Heart left ventricle (tissue), 16 donors: ENCODE measurements at regions not wholly inside any gene's neighbourhood (a gene's known extent, or its start where the extent isn't known, plus 50 kb on each side); places are given as distances from the start of the nearest gene placed in this dataset.

Experiments used
- ATAC-seq, 4 donors: fragments of 200-7000 bp; cut with Tn5 transposase; one replicate each; pipeline ENCODE4 v1.9.1; 2020 to 2022; ENCODE audit warnings: moderate library complexity in 4 of 4, mild to moderate bottlenecking in 3 of 4, moderate number of reproducible peaks in 1 of 4
- DNase-seq, 5 donors: peaks; one replicate each; pipeline ENCODE4 v3.0.0-alpha.2; 2020
- H3K27ac ChIP-seq, 12 donors: fragments of 200-600 bp; sonication (generic) in 4 of 12; one replicate each; pipeline versions ENCODE4 v1.5.0 to v1.8.0; 2016 to 2022; ENCODE audit warnings: mild to moderate bottlenecking in 2 of 12
- H3K27me3 ChIP-seq, 9 donors: fragments of 200-600 bp; sonication (generic) in 2 of 9; one replicate each; pipeline versions ENCODE4 v1.5.1 to v1.8.0; 2016 to 2022; ENCODE audit warnings: mild to moderate bottlenecking in 3 of 9
- H3K36me3 ChIP-seq, 9 donors: fragments of 200-600 bp; sonication (generic) in 2 of 9; one replicate each; pipeline versions ENCODE4 v1.5.0 to v1.8.0; 2018 to 2022; ENCODE audit warnings: mild to moderate bottlenecking in 2 of 9
- H3K4me1 ChIP-seq, 12 donors: fragments of 200-600 bp; sonication (generic) in 4 of 12; one replicate each; pipeline versions ENCODE4 v1.5.0 to v1.8.0; 2016 to 2022; ENCODE audit warnings: mild to moderate bottlenecking in 3 of 12
- H3K4me3 ChIP-seq, 12 donors: fragments of 200-600 bp; sonication (generic) in 4 of 12; one replicate each; pipeline versions ENCODE4 v1.5.0 to v1.8.0; 2017 to 2022; ENCODE audit warnings: mild to moderate bottlenecking in 9 of 12, moderate library complexity in 4 of 12
- H3K9me3 ChIP-seq, 12 donors: fragments of 200-600 bp; sonication (generic) in 4 of 12; one replicate each; pipeline versions ENCODE4 v1.5.0 to v1.8.0; 2016 to 2022; ENCODE audit warnings: mild to moderate bottlenecking in 1 of 12
- CTCF ChIP-seq, 12 donors: fragments of 200-600 bp; sonication (generic) in 4 of 12; IDR thresholded peaks; one replicate each; pipeline versions ENCODE4 v1.5.0 to v1.8.0; 2018 to 2022; ENCODE audit warnings: antibody characterized with exemption in 12 of 12, mild to moderate bottlenecking in 5 of 12
- POLR2A ChIP-seq, 2 donors: fragments of 450-650 bp; IDR thresholded peaks; one replicate each; pipeline ENCODE4 v1.6.1; 2017; ENCODE audit warnings: antibody characterized with exemption in 2 of 2, mild to moderate bottlenecking in 2 of 2, moderate library complexity in 2 of 2
- WGBS, 4 donors: extraction: QIAGEN DNeasy Blood & Tissue Kit in 2 of 4; methylation state at CpG; one replicate each; pipeline versions ENCODE4 v1.1.5 to v1.1.7; 2013 to 2018; 5-methylcytosine and 5-hydroxymethylcytosine counted together
- intact Hi-C, 10 donors: fragments of 100-400 bp; cut with DNase I; formaldehyde crosslinking; loops; one replicate each; pipeline versions ENCODE4 v1.11.1 to v1.14.2; 2022
- donor health status: ischemic (EF 13 %, LVEDD 7.1; RV severe dilation, severe dysfunction).
- donor health status: healthy with polysubstance abuse.
- donor health status: DM: no; HTN: yes; CAD: no.
- donor health status: DM: no; HTN: no; CAD: no.
- donor health status: ischemic (EF 25% LVEDD 6.9; RV normal size, moderate dysfunction).
- donor health status: ischemic (EF 25% LVEDD 5.7; RV mildly dilated, moderate dysfunction).
- donor health status: healthy.
- donor health status: DM: yes; HTN: yes; CAD: no.
- donor health status: ischemic (EF 35%, LVEDD 5.7; RV mildly dilated, moderate dysfunction).
- donor health status: nonischemic (EF 11% LVEDD 7.7; RV severe dilation, severe dysfunction).
- donor health status: DM: yes; HTN: yes; CAD: no.
- donor health status: PGD.
- donor health status: ischemic (EF 29% LVEDD 5.4; RV normal size, mild dysfunction).
- donor health status: nonischemic (EF 23%, LVEDD 6.1; RV moderate dilation, normal function).

GRCh38 chr9:89872913-89873707, 268.3 kb downstream of the GADD45G start:
- TF ChIP-seq CTCF (IDR thresholded peaks at IDR 0.05), result no peak
- TF ChIP-seq POLR2A (IDR thresholded peaks at IDR 0.05), result peak in 1 of 2 donors; percentile 17
- no peak overlapping the region for H3K4me3 ChIP-seq
- no peaks in the 10 kb centered on the region for H3K36me3 ChIP-seq
- ATAC-seq (peak; percentile 80 to 83 (median 80)), DNase-seq (peak; percentile 56 to 74 (median 58))
- peaks cover 1 to 60% (median 36%) of the 10 kb centered on the region in 12 donors for H3K4me1 ChIP-seq
- peak overlapping the region; percentile 74 to 99 (median 90) for H3K27ac ChIP-seq
- intact Hi-C loops, result loop anchor here in 7 of 10 donors (2.0 to 10.0 kb wide), 8 partner anchors 116 to 270 kb away; partner anchors contain the start of gene GADD45G (in 3 of the 7)
- H3K9me3 ChIP-seq, result no peaks in the 10 kb centered on the region
- no peaks in the 10 kb centered on the region for H3K27me3 ChIP-seq
- WGBS, 4 donors, result 48 to 67% (median 65%) methylated on average over 7 to 11 of the region's 11 CpGs

GRCh38 chr9:89873801-89874200, 269.0 kb downstream of the GADD45G start:
- H3K4me1 ChIP-seq, result peaks cover 3 to 66% (median 41%) of the 10 kb centered on the region in 12 donors
- intact Hi-C loops, result loop anchor here in 7 of 10 donors (2.0 to 10.0 kb wide), 8 partner anchors 116 to 271 kb away; partner anchors contain the start of gene GADD45G (in 3 of the 7)
- ATAC-seq (no peak), DNase-seq (peak in 1 of 5 donors; percentile 8)
- no peak overlapping the region for H3K4me3 ChIP-seq
- H3K36me3 ChIP-seq, result no peaks in the 10 kb centered on the region
- H3K9me3 ChIP-seq, result no peaks in the 10 kb centered on the region
- no peaks in the 10 kb centered on the region for H3K27me3 ChIP-seq
- TF ChIP-seq CTCF (IDR thresholded peaks at IDR 0.05), result no peak
- WGBS, 4 donors, result 85 to 100% (median 92%) methylated on average over 5 to 8 of the region's 8 CpGs
- H3K27ac ChIP-seq, result peak overlapping the region; percentile 74 to 99 (median 90)

- 38 to 63% (median 46%) methylated on average over 11 to 18 of the region's 18 CpGs for WGBS, 4 donors
- intact Hi-C loops, result loop anchor here in 6 of 10 donors (5.0 to 10.0 kb wide), 8 partner anchors 117 to 270 kb away; partner anchors contain the start of gene GADD45G (in 5 of the 6)
- Histone ChIP-seq H3K36me3 (no peaks in the 10 kb centered on the region), H3K27me3 (no peaks in the 10 kb centered on the region), H3K27ac (peak overlapping the region; percentile 74 to 99 (median 90)), H3K4me1 (peaks cover 3 to 75% (median 46%) of the 10 kb centered on the region in 12 donors), H3K4me3 (no peak overlapping the region), H3K9me3 (no peaks in the 10 kb centered on the region)
- TF ChIP-seq CTCF (IDR thresholded peaks at IDR 0.05) (no peak), POLR2A (IDR thresholded peaks at IDR 0.05) (no peak)
- DNase-seq (peak in 4 of 5 donors; percentile 33 to 79 (median 58)), ATAC-seq (peak; percentile 12 to 36 (median 30))
Observed at GRCh38 chr9:89874351-89875321, 269.8 kb downstream of the GADD45G start.
